ENCODE measurements at regions not wholly inside any gene's neighbourhood (a gene's known extent, or its start where the extent isn't known, plus 50 kb on each side); places are given as distances from the start of the nearest gene placed in this dataset.

GRCh38 chr1:4395158-4395557 lies 259.3 kb upstream of the AJAP1 start:
- TF ChIP-seq CTCF (IDR thresholded peaks at IDR 0.05): no peak
- TF ChIP-seq POLR2A (IDR thresholded peaks at IDR 0.05): no peak
- TF ChIP-seq EP300 (IDR thresholded peaks at IDR 0.05): no peak

All from tibial nerve (tissue), 4 donors.